NCI-H82 treated with DMSO at 0.1 percent for 48 hours (cell line): ENCODE measurements at regions not wholly inside any gene's neighbourhood (a gene's known extent, or its start where the extent isn't known, plus 50 kb on each side); places are given as distances from the start of the nearest gene placed in this dataset.

Experiments used
- DNase-seq: peaks from one replicate; lab custom pipeline; 2025; ENCODE audit not compliant: unreplicated experiment; lab: John Stamatoyannopoulos, UW

DNA sequence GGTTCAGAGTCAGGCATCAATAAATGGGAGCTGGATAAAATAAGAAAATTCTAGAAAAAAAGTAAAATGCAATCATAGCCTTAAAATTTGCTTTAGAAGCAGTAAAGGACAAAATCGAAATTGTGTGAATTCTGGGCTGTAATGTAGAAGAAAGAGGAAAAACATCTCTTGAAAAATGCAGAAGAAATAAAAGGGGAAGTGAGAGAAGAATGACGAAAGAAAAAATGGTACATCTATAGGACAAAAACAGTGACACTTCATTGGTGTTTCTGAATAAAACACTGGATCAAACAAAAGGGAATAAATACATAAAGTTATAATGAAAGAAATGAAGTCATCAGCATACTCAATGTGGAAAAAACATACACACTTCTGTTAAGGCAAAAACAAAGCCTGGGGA, 642.3 kb downstream of the ACTL7B start:
- no peak for DNase-seq

- no peak for DNase-seq
Observed at GRCh38 chr9:108212184-108212583, 643.6 kb downstream of the ACTL7B start.

DNA sequence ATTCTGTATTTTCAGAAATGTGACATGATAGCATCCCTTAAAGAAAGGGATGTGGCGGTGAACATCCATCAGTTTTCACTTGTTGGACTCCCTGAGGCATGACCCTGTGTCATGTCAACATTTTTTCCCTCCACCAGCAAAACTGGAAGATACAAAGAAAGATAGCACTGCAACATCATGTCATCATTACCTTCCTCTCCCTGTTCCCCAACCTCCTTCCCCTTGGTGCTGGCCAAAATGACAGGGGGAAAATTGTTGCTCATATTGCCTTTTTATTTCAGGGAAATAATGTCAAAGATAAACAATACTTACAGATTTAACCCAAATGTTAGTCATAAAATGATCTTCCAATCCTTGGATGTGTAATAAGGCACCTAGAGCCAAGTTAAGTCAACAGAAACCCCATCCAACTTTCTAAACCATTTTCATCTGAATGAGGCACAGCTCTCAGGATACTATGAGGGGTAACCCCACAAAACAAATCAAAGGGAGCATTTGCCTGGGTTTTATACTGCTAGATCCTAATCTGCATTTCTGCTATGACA, 644.3 kb downstream of the ACTL7B start:
- no peak for DNase-seq

GRCh38 chr9:108209132-108209685, 646.6 kb downstream of the ACTL7B start:
- no peak for DNase-seq

GRCh38 chr9:108207561-108208165, 648.1 kb downstream of the ACTL7B start:
- DNase-seq: no peak

- no peak for DNase-seq
Observed at GRCh38 chr9:108205276-108205675, 650.5 kb downstream of the ACTL7B start.

- DNase-seq: no peak
Observed at GRCh38 chr9:108197899-108198298, 657.9 kb downstream of the ACTL7B start.

GRCh38 chr9:108197008-108197365, 658.8 kb downstream of the ACTL7B start:
- no peak for DNase-seq

GRCh38 chr9:108196332-108197007, 659.3 kb downstream of the ACTL7B start:
- no peak for DNase-seq

DNA sequence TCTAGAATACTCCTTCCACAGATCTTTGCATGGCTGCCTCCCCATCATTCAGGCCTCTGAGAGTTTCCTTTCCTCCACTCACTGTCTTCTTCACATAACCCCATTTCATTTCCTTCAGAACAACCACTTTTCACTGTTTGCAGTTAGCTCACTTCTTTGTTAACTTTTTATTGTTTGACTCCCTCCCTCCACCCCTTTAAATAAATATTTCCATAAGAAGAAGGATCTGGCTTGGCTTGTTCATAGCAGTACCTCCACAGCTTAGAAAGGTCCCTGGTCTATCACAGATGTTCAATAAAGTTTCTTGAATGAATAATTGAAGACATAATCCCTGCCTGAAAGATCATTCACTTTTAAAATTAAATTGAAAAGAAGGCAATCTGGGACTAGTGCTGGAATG, 661.6 kb downstream of the ACTL7B start:
- no peak for DNase-seq

DNA sequence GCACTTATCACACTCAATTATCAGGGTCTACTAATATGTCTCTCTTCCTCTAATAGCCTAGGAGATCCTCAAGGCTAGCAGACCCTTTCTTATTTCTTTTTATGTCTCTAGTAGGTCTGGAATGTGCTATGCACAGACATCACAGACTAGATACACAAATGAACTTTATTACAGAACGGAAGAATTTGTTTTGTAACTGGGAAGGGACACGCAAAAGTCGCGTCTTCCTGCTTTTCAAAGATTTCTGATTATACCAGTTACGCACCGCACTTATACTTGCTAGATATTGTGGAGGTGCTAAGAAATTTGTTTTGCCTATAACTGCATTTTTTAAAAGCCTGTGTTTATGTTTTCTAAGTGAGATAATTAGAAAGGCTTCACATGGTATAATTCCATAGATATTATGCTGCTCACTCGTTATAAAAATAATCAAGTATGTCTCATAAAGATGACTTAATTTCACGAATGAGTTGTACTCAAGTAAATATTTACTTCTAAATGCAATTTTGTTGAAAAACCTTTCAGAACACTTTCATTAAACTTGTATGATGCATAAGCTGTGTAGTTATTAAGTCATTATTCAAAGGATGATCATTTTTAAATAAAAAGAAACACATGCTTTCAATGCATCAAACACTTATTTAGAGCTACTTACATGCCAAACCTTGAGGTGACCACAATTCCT, 662.6 kb downstream of the ACTL7B start:
- DNase-seq: no peak

- no peak for DNase-seq
Observed at GRCh38 chr9:108191065-108191464, 664.7 kb downstream of the ACTL7B start.

DNA sequence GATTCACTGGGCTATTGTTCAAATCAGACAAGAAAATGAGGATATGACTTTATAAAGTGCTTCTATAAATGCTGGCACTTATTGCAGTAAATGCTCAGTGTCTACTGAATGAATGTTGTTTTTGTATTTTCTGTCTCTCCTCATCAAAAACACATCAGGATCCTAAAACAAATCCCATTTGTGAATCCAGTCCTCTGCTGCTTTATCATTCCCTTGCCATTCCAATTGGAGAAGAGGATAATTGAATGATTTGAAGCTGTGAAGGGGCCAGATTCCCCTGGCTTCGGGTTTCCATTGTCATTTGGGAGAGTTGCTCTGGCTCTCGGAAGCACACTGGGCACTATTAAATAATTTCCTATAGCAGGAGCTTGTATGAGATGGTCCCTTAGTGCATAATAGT, 666.8 kb downstream of the ACTL7B start:
- DNase-seq: no peak

DNA sequence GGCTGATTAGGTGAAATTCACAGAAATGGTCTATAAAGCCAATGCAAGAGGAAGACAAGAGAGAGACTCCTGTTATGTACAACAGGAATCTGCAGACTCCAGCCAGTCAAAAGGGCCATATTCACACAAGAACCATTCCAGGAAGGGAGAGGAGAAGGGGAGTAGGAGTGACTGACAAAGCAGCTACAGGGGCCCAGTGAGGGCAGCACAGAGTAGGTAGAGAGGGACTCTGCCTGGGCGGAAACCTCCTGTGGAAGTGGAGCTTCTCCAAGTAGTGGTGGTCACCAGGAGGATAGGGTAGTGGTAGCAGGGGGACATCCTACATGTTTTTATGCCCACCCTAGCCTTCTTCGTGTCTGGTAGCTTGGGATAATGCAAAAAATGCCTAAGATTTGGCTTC, 667.3 kb downstream of the ACTL7B start:
- no peak for DNase-seq

DNA sequence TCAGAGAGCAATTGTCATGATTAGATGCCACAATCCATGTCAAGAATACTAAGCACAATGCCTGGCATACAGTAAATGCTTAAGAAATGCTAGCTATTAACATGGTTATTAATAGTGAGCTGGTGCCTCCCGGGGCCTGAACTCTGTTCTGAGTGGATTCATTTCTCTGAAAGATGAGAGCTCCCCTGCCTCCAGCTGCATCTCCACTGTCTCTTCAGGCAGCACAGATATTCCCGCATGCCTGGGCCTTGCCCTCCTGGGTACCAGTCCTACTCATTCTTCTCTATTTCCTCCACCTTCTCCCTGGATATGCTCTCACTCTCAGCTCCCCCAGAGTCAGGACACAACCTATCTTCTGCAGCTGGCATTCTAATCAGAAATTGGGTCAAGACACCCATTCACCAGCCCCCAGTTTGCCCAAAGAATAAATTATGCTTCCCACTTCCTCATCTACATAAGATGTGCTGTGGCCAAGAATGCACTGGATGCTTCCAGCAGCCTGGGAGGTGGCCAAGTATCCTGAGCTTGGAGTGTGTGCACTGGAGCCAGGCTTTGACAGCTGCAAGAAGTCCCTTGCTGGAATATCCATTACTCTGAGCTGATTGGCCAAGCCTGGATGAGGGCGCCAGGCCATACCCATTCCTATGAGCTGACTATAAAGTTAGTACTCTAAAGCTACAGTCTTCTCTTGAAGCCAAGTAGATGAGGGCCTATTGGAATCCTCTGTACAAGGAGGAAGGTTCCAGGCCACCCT, 669.0 kb downstream of the ACTL7B start:
- DNase-seq: no peak

GRCh38 chr9:108185613-108186012, 670.2 kb downstream of the ACTL7B start:
- no peak for DNase-seq

- no peak for DNase-seq
Observed at GRCh38 chr9:108184941-108185340, 670.8 kb downstream of the ACTL7B start.

DNA sequence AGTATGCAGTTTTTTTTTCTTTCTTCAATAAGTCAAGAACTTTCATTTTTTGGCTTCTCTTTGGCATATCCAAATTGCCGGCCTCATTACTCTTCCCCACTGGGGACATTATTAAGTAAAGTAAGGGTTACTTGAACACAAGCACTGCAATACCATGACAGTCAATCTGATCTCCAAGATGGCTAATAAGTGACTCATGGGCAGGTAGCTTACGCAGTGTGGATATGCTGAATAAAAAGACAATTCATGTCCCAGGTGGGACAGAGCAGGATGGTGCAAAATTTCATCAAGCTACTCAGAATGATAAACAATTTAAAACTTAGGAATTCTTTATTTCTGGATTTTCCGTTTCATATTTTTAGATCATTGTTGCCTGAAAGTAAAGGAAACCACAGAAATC, 671.8 kb downstream of the ACTL7B start:
- DNase-seq: no peak

DNA sequence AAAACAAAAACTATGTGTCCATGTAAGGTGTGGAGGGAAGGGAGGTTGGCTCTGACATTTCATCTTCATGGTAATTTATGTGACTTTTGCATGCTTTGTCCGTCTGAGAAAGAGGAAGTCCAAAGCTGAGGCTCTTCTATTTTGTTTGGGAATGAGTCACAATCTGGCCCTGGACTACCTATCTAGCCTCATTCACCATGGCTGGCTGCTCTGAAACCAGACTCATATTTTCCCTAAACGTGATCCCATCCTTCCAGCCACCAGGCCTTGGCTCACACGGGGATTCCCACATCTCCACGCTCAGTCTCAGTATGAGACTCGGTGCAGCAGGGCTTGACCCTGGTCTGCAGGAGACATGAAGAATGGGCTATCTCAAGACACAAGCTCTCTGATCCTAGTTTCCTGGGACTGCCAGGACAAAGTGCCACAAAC, 672.8 kb downstream of the ACTL7B start:
- DNase-seq: no peak

DNA sequence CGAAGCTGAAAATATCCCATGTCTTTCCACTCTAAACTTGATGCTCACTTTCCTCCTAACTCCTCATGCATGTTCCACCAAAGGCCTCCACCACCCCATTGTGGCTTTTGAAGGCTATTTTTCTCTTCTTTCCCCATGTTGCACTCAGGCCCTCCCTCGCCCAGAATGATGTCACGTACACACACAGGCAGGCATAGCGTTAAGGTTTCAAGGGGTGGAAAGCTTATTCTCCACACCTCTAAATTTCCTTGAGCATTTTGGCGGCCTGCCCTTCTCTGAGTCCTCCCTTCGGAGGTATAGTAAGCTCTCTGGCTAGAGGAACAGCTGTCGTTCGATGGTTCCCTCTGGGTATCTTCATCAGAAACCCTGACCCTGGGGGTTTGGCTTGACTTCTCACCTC, 673.5 kb downstream of the ACTL7B start:
- DNase-seq: no peak

GRCh38 chr9:108181441-108181840, 674.3 kb downstream of the ACTL7B start:
- no peak for DNase-seq
